ENCODE measurements at regions not wholly inside any gene's neighbourhood (a gene's known extent, or its start where the extent isn't known, plus 50 kb on each side); places are given as distances from the start of the nearest gene placed in this dataset.

- TF ChIP-seq CTCF (IDR thresholded peaks at IDR 0.05), result no peak
- no peak for TF ChIP-seq EP300 (IDR thresholded peaks at IDR 0.05)
These were observed 111.9 kb upstream of the ARHGAP5 start for GRCh38 chr14:31965071-31965734.
